Activated CD8-positive, alpha-beta T cell treated with anti-CD3 and anti-CD28 coated beads for 36 hours (primary cell): ENCODE measurements at regions not wholly inside any gene's neighbourhood (a gene's known extent, or its start where the extent isn't known, plus 50 kb on each side); places are given as distances from the start of the nearest gene placed in this dataset.

Source experiments
- ATAC-seq: fragments of 200-7000 bp; cut with Tn5 transposase; one replicate; pipeline ENCODE4 v1.10.0; 2021; ENCODE audit warnings: mild to moderate bottlenecking, moderate library complexity
- CTCF ChIA-PET: fragments of 350-600 bp; sonication (Branson Sonifier 250); formaldehyde crosslinking; loops from one replicate; lab custom pipeline; 2021; ENCODE audit warnings: antibody characterized with exemption; lab: Charles Lee
- POLR2A ChIA-PET: fragments of 350-600 bp; sonication (Branson Sonifier 250); formaldehyde crosslinking; loops from one replicate; lab custom pipeline; 2021; ENCODE audit warnings: antibody characterized with exemption; lab: Charles Lee
- DNase-seq: peaks from one replicate; pipeline ENCODE4 v3.0.0-alpha.2; 2020
- H3K27ac Mint-ChIP-seq: one replicate; pipeline ENCODE4 v1.8.0; 2021; ENCODE audit warnings: mild to moderate bottlenecking, mixed read lengths
- H3K27me3 Mint-ChIP-seq: one replicate; pipeline ENCODE4 v1.8.0; 2021; ENCODE audit warnings: mixed read lengths
- H3K36me3 Mint-ChIP-seq: one replicate; pipeline ENCODE4 v1.8.0; 2021; ENCODE audit warnings: low read depth, mixed read lengths
- H3K4me1 Mint-ChIP-seq: one replicate; pipeline ENCODE4 v1.8.0; 2021; ENCODE audit warnings: low read depth, mixed read lengths
- H3K4me3 Mint-ChIP-seq: one replicate; pipeline ENCODE4 v1.8.0; 2021; ENCODE audit warnings: mild to moderate bottlenecking, moderate library complexity, mixed read lengths
- H3K9me3 Mint-ChIP-seq: one replicate; pipeline ENCODE4 v1.8.0; 2021; ENCODE audit warnings: mixed read lengths
- intact Hi-C: fragments of 100-400 bp; cut with micrococcal nuclease; formaldehyde crosslinking; loops from one replicate; pipeline ENCODE4 v1.10.0; 2022
- TF ChIP-seq, protein P1 (sequence below): fragments of 200-600 bp; IDR thresholded peaks from one replicate; pipeline ENCODE4 v1.8.0; 2022; ENCODE audit warnings: antibody characterized with exemption, mild to moderate bottlenecking

DNA sequence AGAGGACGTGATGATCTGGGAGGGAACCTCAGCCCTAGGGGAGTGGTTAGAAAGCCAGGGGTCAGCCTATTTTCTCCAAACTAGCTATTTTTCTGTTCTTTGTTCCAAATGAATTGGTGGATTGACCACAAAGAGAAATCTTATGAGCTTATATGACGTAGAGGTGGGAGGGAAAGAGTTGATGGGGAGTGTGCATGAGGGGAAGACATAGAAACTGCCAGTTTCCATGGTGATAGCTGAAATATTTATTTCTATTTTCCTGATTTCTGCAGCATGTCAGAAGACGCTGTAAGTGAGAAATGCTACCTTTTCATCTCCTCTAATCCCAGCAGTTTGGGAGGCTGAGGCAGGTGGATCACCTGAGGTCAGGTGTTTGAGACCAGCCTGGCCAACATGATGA is 51.4 kb upstream of the CISTR start:
- no peak for ATAC-seq
- Mint-ChIP-seq H3K4me1 (no peaks in the 10 kb centered on the region), H3K4me3 (no peak overlapping the region), H3K27me3 (peaks cover 39% of the 10 kb centered on the region), H3K9me3 (no peaks in the 10 kb centered on the region), H3K36me3 (no peaks in the 10 kb centered on the region), H3K27ac (no peak overlapping the region)
- POLR2A ChIA-PET, result no interaction called here
- intact Hi-C loops, result no loop called here
- TF ChIP-seq, protein P1, sequence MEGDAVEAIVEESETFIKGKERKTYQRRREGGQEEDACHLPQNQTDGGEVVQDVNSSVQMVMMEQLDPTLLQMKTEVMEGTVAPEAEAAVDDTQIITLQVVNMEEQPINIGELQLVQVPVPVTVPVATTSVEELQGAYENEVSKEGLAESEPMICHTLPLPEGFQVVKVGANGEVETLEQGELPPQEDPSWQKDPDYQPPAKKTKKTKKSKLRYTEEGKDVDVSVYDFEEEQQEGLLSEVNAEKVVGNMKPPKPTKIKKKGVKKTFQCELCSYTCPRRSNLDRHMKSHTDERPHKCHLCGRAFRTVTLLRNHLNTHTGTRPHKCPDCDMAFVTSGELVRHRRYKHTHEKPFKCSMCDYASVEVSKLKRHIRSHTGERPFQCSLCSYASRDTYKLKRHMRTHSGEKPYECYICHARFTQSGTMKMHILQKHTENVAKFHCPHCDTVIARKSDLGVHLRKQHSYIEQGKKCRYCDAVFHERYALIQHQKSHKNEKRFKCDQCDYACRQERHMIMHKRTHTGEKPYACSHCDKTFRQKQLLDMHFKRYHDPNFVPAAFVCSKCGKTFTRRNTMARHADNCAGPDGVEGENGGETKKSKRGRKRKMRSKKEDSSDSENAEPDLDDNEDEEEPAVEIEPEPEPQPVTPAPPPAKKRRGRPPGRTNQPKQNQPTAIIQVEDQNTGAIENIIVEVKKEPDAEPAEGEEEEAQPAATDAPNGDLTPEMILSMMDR, result no peak
- no peak for DNase-seq
- CTCF ChIA-PET, result interaction anchor here (0.8 to 3.4 kb wide), 2 partner anchors 11 to 19 kb away, joined by 3 to 15 read pairs; no protein-coding TSS in a partner anchor

DNA sequence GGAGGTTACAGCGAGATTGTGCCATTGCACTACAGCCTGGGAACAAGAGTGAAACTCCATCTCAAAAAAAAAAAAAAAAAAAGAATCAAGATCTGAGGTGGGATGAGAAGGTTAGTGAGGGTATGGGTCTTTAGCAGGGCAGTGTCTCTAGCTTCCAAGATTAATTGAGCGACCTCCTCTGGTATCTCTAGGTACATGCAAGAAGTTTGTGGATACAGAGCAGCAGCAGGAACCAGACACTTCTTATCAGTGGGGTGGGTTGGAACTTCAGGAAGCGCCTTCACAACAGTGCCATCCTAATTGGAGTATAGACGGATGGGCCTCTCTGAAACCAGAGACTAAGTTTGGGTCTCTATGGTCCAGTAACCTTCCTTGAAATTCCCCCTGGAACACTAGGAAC is 51.9 kb upstream of the CISTR start:
- Mint-ChIP-seq H3K27me3 (peaks cover 35% of the 10 kb centered on the region), H3K27ac (no peak overlapping the region), H3K4me3 (no peak overlapping the region), H3K4me1 (no peaks in the 10 kb centered on the region), H3K36me3 (no peaks in the 10 kb centered on the region), H3K9me3 (no peaks in the 10 kb centered on the region)
- DNase-seq (no peak), ATAC-seq (no peak)
- TF ChIP-seq, protein P1, result no peak
- ChIA-PET POLR2A (no interaction called here), CTCF (interaction anchor here (0.8 to 3.9 kb wide), 3 partner anchors 12 to 18 kb away, joined by 3 to 15 read pairs (median 15); no protein-coding TSS in a partner anchor)
- intact Hi-C loops, result no loop called here

DNA sequence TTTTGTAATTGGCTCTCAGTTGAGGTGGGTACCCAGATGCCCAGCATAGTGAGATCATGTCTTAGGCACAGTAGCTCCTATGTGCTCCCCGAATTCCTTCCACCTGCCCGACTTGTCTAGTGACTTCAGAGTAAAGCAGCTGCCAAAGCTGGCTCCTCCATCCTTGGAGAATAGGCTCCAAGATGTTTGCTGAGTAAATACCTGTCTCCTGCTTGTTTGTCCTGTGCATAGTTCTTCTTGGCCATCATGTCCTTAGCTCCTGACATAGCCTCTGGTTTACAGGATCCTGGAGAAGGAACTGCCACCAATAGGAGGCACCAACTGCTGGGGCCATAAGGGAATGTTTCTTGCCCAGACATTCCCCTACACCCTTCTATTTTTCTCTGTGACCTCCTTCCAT is 52.6 kb upstream of the CISTR start:
- no peak overlapping the region for H3K27ac Mint-ChIP-seq
- no peaks in the 10 kb centered on the region for H3K9me3 Mint-ChIP-seq
- DNase-seq, result no peak
- POLR2A ChIA-PET, result no interaction called here
- TF ChIP-seq, protein P1, result no peak
- no peaks in the 10 kb centered on the region for H3K36me3 Mint-ChIP-seq
- ATAC-seq, result no peak
- intact Hi-C loops, result no loop called here
- H3K4me3 Mint-ChIP-seq, result no peak overlapping the region
- no peaks in the 10 kb centered on the region for H3K4me1 Mint-ChIP-seq
- peaks cover 35% of the 10 kb centered on the region for H3K27me3 Mint-ChIP-seq
- CTCF ChIA-PET, result interaction anchor here (1.3 to 3.9 kb wide), 3 partner anchors 8 to 15 kb away, joined by 3 to 15 read pairs (median 3); no protein-coding TSS in a partner anchor

DNA sequence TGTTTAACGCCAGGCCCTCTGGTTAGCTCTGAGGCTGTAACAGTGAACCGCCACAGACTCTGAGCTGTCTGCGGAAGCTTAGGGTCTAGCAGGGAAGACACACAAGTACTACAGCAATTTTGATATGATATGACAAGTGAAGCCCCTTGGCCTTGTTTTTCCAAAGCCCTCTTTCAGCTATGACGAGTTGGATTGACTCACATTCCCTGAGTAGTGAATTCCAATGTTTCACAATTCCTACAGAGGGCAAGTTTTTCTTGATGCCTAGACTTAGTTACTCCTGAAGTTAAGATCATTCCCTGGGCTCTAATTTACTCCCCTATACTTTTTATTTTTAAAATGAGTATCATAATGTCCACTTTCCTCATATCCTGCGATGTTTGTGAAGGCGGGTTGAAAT is 53.3 kb upstream of the CISTR start:
- no peaks in the 10 kb centered on the region for H3K36me3 Mint-ChIP-seq
- ChIA-PET CTCF (interaction anchor here (1.3 to 3.9 kb wide), 3 partner anchors 9 to 15 kb away, joined by 3 to 15 read pairs (median 3); no protein-coding TSS in a partner anchor), POLR2A (no interaction called here)
- no peak for ATAC-seq
- TF ChIP-seq, protein P1, result no peak
- H3K4me3 Mint-ChIP-seq, result no peak overlapping the region
- no peak overlapping the region for H3K27ac Mint-ChIP-seq
- H3K4me1 Mint-ChIP-seq, result no peaks in the 10 kb centered on the region
- DNase-seq, result no peak
- H3K27me3 Mint-ChIP-seq, result peaks cover 35% of the 10 kb centered on the region
- intact Hi-C loops, result no loop called here
- no peaks in the 10 kb centered on the region for H3K9me3 Mint-ChIP-seq

DNA sequence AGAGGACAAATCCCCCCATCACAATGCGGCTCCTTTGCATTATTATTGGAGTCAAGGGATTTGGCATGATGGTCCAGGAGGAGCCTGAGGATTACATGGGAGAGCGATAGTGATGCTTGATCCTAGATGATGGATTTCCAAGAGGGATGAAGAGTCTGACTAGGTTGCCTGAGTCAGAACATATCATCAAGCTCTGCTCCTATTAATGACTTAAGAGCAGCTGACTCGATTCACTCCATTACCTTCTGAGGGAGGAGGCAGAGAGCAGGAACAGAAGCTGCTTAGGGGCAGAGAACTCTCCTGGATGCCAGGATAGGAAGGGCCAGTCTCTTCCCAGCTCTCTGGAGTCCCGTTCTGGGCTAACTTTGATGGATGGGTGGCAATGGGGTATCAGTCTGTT is 54.0 kb upstream of the CISTR start:
- no peak for ATAC-seq
- peaks cover 33% of the 10 kb centered on the region for H3K27me3 Mint-ChIP-seq
- no peak overlapping the region for H3K27ac Mint-ChIP-seq
- TF ChIP-seq, protein P1, result no peak
- CTCF ChIA-PET, result interaction anchor here (1.4 to 3.9 kb wide), 2 partner anchors 14 to 16 kb away, joined by 3 to 15 read pairs; no protein-coding TSS in a partner anchor
- no peaks in the 10 kb centered on the region for H3K36me3 Mint-ChIP-seq
- POLR2A ChIA-PET, result interaction anchor here (1.4 kb wide), 1 partner anchor 11 kb away, joined by 3 read pairs; no protein-coding TSS in a partner anchor
- no peaks in the 10 kb centered on the region for H3K9me3 Mint-ChIP-seq
- intact Hi-C loops, result no loop called here
- no peak overlapping the region for H3K4me3 Mint-ChIP-seq
- DNase-seq, result no peak
- no peaks in the 10 kb centered on the region for H3K4me1 Mint-ChIP-seq
